ENCODE measurements at regions not wholly inside any gene's neighbourhood (a gene's known extent, or its start where the extent isn't known, plus 50 kb on each side); places are given as distances from the start of the nearest gene placed in this dataset.

DNA sequence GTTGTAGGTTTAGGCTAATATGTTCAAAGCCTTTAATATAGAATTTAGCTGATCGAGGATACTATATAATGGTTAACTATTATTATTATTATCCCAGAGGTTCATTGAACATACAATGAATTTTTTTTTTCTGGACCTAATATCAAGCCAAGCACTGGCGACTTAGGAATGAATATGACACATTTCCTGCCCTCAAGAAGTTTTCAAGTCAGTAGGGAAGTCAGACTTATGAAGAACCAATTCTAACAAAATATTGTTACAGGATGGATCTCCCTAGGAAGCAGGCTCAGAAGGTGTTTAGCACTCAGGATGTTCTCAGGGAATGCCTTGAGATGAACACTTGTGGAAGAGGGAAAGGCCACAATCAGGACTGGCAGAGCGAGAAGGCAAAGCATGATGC is 211.8 kb upstream of the FGGY start:
- TF ChIP-seq CTCF (IDR thresholded peaks at IDR 0.05; ENCODE audit: poor library complexity) (no peak), EZH2 (IDR thresholded peaks at IDR 0.05; ENCODE audit: borderline replicate concordance) (no peak)

All from hepatocyte (in vitro differentiated cells).